ENCODE measurements at regions not wholly inside any gene's neighbourhood (a gene's known extent, or its start where the extent isn't known, plus 50 kb on each side); places are given as distances from the start of the nearest gene placed in this dataset.

GRCh38 chr5:3372289-3372688 is 223.3 kb upstream of the IRX1 start:
- TF ChIP-seq CTCF (IDR thresholded peaks at IDR 0.05) (no peak), JUNB (IDR thresholded peaks at IDR 0.05) (no peak)

Data from A549 (cell line).